Esophagus squamous epithelium (tissue), 4 donors: ENCODE measurements at regions not wholly inside any gene's neighbourhood (a gene's known extent, or its start where the extent isn't known, plus 50 kb on each side); places are given as distances from the start of the nearest gene placed in this dataset.

Source experiments
- POLR2A ChIP-seq, 4 donors: fragments of 450-650 bp; IDR thresholded peaks; one replicate each; pipeline ENCODE4 v1.6.1; 2017; ENCODE audit warnings: antibody characterized with exemption in 4 of 4, mild to moderate bottlenecking in 4 of 4, moderate library complexity in 3 of 4
- TF ChIP-seq, protein P1 (sequence below), 6 experiments: fragments of 450-650 bp in 4 of 6; fragments of 200-600 bp in 2 of 6; sonication (generic) in 2 of 6; IDR thresholded peaks; one replicate each; pipeline ENCODE4 v1.5.1; 2016 to 2019; ENCODE audit warnings: antibody characterized with exemption in 6 of 6, mild to moderate bottlenecking in 4 of 6, moderate library complexity in 4 of 6

DNA sequence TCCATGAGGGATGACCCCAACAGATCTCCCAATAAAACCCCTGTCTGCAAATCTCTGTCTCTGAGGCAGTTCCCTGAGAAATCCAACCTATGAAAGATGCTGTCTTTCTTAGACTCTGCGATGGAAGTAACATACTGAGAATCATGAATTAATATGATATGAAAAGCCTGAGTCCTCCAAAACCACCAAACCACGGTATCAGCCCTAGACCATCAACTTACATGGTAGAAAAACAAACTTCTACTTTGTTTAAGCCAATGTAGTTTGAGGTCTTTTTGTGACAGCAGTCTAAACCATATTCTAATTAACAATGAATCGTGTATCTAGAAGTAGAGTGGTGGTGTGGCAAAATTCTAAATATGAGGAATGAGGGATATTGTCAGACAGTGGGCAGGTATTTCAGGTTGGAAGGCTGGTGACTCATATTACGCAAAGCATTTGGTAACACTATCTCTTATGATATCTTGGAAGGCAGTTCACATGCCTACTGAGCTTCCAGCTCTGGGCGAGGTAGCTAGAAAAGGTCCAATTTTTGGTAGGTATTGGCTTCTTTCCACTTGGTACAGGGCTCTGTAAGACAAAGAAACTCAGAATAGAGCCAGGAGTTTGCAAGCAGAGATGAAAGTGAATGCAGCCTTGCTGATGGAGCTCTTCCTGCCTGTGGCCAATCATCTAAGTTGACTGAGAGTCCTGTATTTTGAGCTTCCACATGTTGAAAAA is 215.8 kb downstream of the ZFP36L2 start:
- TF ChIP-seq, protein P1, sequence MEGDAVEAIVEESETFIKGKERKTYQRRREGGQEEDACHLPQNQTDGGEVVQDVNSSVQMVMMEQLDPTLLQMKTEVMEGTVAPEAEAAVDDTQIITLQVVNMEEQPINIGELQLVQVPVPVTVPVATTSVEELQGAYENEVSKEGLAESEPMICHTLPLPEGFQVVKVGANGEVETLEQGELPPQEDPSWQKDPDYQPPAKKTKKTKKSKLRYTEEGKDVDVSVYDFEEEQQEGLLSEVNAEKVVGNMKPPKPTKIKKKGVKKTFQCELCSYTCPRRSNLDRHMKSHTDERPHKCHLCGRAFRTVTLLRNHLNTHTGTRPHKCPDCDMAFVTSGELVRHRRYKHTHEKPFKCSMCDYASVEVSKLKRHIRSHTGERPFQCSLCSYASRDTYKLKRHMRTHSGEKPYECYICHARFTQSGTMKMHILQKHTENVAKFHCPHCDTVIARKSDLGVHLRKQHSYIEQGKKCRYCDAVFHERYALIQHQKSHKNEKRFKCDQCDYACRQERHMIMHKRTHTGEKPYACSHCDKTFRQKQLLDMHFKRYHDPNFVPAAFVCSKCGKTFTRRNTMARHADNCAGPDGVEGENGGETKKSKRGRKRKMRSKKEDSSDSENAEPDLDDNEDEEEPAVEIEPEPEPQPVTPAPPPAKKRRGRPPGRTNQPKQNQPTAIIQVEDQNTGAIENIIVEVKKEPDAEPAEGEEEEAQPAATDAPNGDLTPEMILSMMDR (IDR thresholded peaks at IDR 0.05), result no peak
- TF ChIP-seq POLR2A (IDR thresholded peaks at IDR 0.05), result no peak
